Activated T-cell treated with anti-CD3 and anti-CD28 coated beads for 4 hours (primary cell): ENCODE measurements at regions not wholly inside any gene's neighbourhood (a gene's known extent, or its start where the extent isn't known, plus 50 kb on each side); places are given as distances from the start of the nearest gene placed in this dataset.
"Not testable (repeated sequence)": the region's sequence is repeated elsewhere in the genome, so short reads cannot be mapped to it uniquely, and the experiment has no call there.

ENCODE experiments used
- DNase-seq: peaks from one replicate; pipeline ENCODE4 v3.0.0-alpha.2; 2020

GRCh38 chr3:170814822-170815221 lies 55.2 kb downstream of the RPL22L1 start:
- no peak for DNase-seq

- no peak for DNase-seq
Observed at GRCh38 chr3:170813266-170813665, 56.7 kb downstream of the RPL22L1 start.

GRCh38 chr3:170811928-170812591 lies 57.9 kb downstream of the RPL22L1 start:
- DNase-seq: peak; percentile 51

- DNase-seq: no peak
Observed at GRCh38 chr3:170811515-170811914, 58.5 kb downstream of the RPL22L1 start.

- no peak for DNase-seq
Observed at GRCh38 chr3:170809975-170810357, 60.0 kb downstream of the RPL22L1 start.

GRCh38 chr3:170809007-170809974 lies 60.7 kb downstream of the RPL22L1 start:
- DNase-seq: no peak

- DNase-seq: no peak
Observed at GRCh38 chr3:170808041-170808440, 62.0 kb downstream of the RPL22L1 start.

GRCh38 chr3:170806676-170807075 lies 63.3 kb downstream of the RPL22L1 start:
- DNase-seq: no peak

GRCh38 chr3:170806141-170806540 lies 63.9 kb downstream of the RPL22L1 start:
- DNase-seq: no peak

- not testable (repeated sequence) for DNase-seq
Observed at GRCh38 chr3:170805296-170805695, 64.7 kb downstream of the RPL22L1 start.

GRCh38 chr3:170804634-170805033 lies 65.4 kb downstream of the RPL22L1 start:
- not testable (repeated sequence) for DNase-seq

- DNase-seq: no peak
Observed at GRCh38 chr3:170804078-170804477, 65.9 kb downstream of the RPL22L1 start.

GRCh38 chr3:170802164-170803151 lies 67.5 kb downstream of the RPL22L1 start:
- no peak for DNase-seq

GRCh38 chr3:170801597-170801996 lies 68.4 kb downstream of the RPL22L1 start:
- no peak for DNase-seq

- not testable (repeated sequence) for DNase-seq
Observed at GRCh38 chr3:170800275-170800674, 69.7 kb downstream of the RPL22L1 start.

GRCh38 chr3:170799009-170799408 lies 71.0 kb downstream of the RPL22L1 start:
- no peak for DNase-seq

GRCh38 chr3:170797685-170798084 lies 72.3 kb downstream of the RPL22L1 start:
- no peak for DNase-seq

GRCh38 chr3:170792471-170792870 lies 77.5 kb downstream of the RPL22L1 start:
- DNase-seq: no peak

- DNase-seq: no peak
Observed at GRCh38 chr3:170790647-170791046, 79.3 kb downstream of the RPL22L1 start.

- no peak for DNase-seq
Observed at GRCh38 chr3:170787464-170787863, 82.5 kb downstream of the RPL22L1 start.

GRCh38 chr3:170785454-170785853 lies 84.5 kb downstream of the RPL22L1 start:
- no peak for DNase-seq

GRCh38 chr3:170784406-170784805 lies 85.6 kb downstream of the RPL22L1 start:
- no peak for DNase-seq

- DNase-seq: no peak
Observed at GRCh38 chr3:170780955-170781354, 89.0 kb downstream of the RPL22L1 start.
